Osteoblast (primary cell): ENCODE measurements at regions not wholly inside any gene's neighbourhood (a gene's known extent, or its start where the extent isn't known, plus 50 kb on each side); places are given as distances from the start of the nearest gene placed in this dataset.

Source experiments
- DNase-seq: peaks from one replicate; pipeline ENCODE4 v3.0.0; 2011; ENCODE audit warnings: low spot score, mixed read lengths; ENCODE audit not compliant: insufficient read length; ENCODE audit errors: missing footprints
- H2AFZ ChIP-seq: 2 replicates; pipeline ENCODE4 v1.6.0; 2011; ENCODE audit warnings: mild to moderate bottlenecking, low read length
- H3K27ac ChIP-seq: 2 replicates; pipeline ENCODE4 v1.5.1; 2011; ENCODE audit warnings: mild to moderate bottlenecking, low read depth, low read length, moderate library complexity
- H3K27me3 ChIP-seq: 2 replicates; pipeline ENCODE4 v1.6.0; 2012; ENCODE audit warnings: mild to moderate bottlenecking, control low read depth, inconsistent platforms, low read length, moderate library complexity; ENCODE audit not compliant: insufficient read depth
- H3K36me3 ChIP-seq: 2 replicates; pipeline ENCODE4 v1.5.1; 2011; ENCODE audit warnings: mild to moderate bottlenecking, low read length, control low read depth, moderate library complexity; ENCODE audit not compliant: insufficient read depth
- H3K4me1 ChIP-seq: 2 replicates; pipeline ENCODE4 v1.5.1; 2011; ENCODE audit warnings: mild to moderate bottlenecking, low read length, control low read depth, moderate library complexity; ENCODE audit not compliant: insufficient read depth
- H3K4me2 ChIP-seq: 2 replicates; pipeline ENCODE4 v1.6.0; 2011; ENCODE audit warnings: mild to moderate bottlenecking, low read length; ENCODE audit not compliant: insufficient read depth
- H3K4me3 ChIP-seq: fragments of 200-600 bp; sonication (generic); 3 replicates; pipeline ENCODE4 v1.5.1; 2012; ENCODE audit warnings: mild to moderate bottlenecking, low read length, inconsistent platforms; ENCODE audit not compliant: insufficient read depth
- H3K79me2 ChIP-seq: 2 replicates; pipeline ENCODE4 v1.6.0; 2012; ENCODE audit warnings: mild to moderate bottlenecking, low read length, control low read depth, inconsistent platforms; ENCODE audit not compliant: insufficient read depth
- H3K9me3 ChIP-seq: 2 replicates; pipeline ENCODE4 v1.5.1; 2011; ENCODE audit warnings: low read depth, low read length, control low read depth
- H4K20me1 ChIP-seq: 2 replicates; pipeline ENCODE4 v1.6.0; 2012; ENCODE audit warnings: mild to moderate bottlenecking, low read length, control low read depth; ENCODE audit not compliant: insufficient read depth
- CTCF ChIP-seq: IDR thresholded peaks from 2 replicates; pipeline ENCODE4 v1.5.1; 2011; ENCODE audit warnings: mild to moderate bottlenecking, low read depth, low read length, moderate library complexity; ENCODE audit errors: extremely low read depth

DNA sequence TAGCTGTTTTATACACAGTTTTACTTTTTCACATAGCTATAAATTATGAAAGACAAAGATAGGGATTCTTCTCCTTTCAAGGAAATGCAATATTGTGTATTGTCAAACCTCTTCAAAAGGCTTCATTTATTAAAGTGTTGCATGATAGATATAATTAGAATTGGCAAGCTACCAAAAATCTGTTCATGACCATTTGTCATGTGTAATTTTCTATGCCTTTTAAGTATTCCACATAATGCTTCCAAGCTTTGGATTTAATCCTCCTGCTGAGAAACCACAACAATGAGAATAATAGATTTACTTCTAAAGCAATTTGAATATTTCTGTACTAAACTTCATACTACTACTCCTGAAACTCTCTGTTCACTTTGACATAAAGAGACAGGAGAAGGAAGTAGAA lies 403.2 kb upstream of the CCDC179 start:
- H2AFZ ChIP-seq = no peak overlapping the region
- H3K4me2 ChIP-seq = no peak overlapping the region
- H3K4me1 ChIP-seq = no peaks in the 10 kb centered on the region
- H4K20me1 ChIP-seq = no peaks in the 10 kb centered on the region
- H3K27me3 ChIP-seq = no peaks in the 10 kb centered on the region
- no peaks in the 10 kb centered on the region for H3K79me2 ChIP-seq
- no peaks in the 10 kb centered on the region for H3K36me3 ChIP-seq
- no peak for DNase-seq
- no peak overlapping the region for H3K27ac ChIP-seq
- H3K4me3 ChIP-seq = no peak overlapping the region
- no peaks in the 10 kb centered on the region for H3K9me3 ChIP-seq
- TF ChIP-seq CTCF = no peak

- Histone ChIP-seq H3K4me3 (no peak overlapping the region), H3K36me3 (no peaks in the 10 kb centered on the region), H3K27ac (no peak overlapping the region), H4K20me1 (no peaks in the 10 kb centered on the region), H3K27me3 (no peaks in the 10 kb centered on the region), H3K4me2 (no peak overlapping the region), H3K9me3 (no peaks in the 10 kb centered on the region), H2AFZ (no peak overlapping the region), H3K79me2 (no peaks in the 10 kb centered on the region), H3K4me1 (no peaks in the 10 kb centered on the region)
- no peak for TF ChIP-seq CTCF
- no peak for DNase-seq
Measured at GRCh38 chr11:23272095-23272494, 411.8 kb upstream of the CCDC179 start.

DNA sequence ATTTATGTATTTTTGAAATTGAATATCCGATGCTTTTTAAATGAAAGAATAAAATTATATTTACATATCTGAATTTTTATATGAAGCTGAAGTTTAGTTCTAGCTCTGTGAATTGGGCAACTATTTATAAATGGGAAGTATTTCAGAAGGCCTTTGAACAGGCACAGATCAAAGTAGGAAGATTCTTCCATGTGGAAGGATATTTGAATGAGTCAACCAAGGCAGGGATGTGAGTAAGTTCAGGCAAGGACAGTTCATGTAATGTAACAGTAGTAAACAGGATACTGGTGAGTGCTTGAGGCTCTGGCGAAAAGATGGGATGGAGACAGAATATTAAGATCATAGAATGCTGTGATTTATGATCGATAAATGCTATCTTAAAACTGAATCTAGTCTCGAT lies 417.8 kb upstream of the CCDC179 start:
- H2AFZ ChIP-seq = no peak overlapping the region
- no peaks in the 10 kb centered on the region for H4K20me1 ChIP-seq
- H3K4me1 ChIP-seq = no peaks in the 10 kb centered on the region
- H3K27ac ChIP-seq = no peak overlapping the region
- no peak overlapping the region for H3K4me3 ChIP-seq
- H3K36me3 ChIP-seq = no peaks in the 10 kb centered on the region
- no peaks in the 10 kb centered on the region for H3K27me3 ChIP-seq
- H3K79me2 ChIP-seq = no peaks in the 10 kb centered on the region
- no peak overlapping the region for H3K4me2 ChIP-seq
- no peaks in the 10 kb centered on the region for H3K9me3 ChIP-seq
- TF ChIP-seq CTCF = no peak
- DNase-seq = no peak

- H4K20me1 ChIP-seq = no peaks in the 10 kb centered on the region
- no peaks in the 10 kb centered on the region for H3K27me3 ChIP-seq
Measured at GRCh38 chr11:23280088-23280487, 419.8 kb upstream of the CCDC179 start.

More at GRCh38 chr11:23280088-23280487, 419.8 kb upstream of the CCDC179 start:
- no peak for TF ChIP-seq CTCF
- DNase-seq = no peak
- Histone ChIP-seq H3K4me2 (no peak overlapping the region), H3K27ac (no peak overlapping the region), H3K9me3 (no peaks in the 10 kb centered on the region), H3K4me3 (no peak overlapping the region), H2AFZ (no peak overlapping the region), H3K79me2 (no peaks in the 10 kb centered on the region), H3K36me3 (no peaks in the 10 kb centered on the region), H3K4me1 (no peaks in the 10 kb centered on the region)
